Karpas-422 (cell line): ENCODE measurements at regions not wholly inside any gene's neighbourhood (a gene's known extent, or its start where the extent isn't known, plus 50 kb on each side); places are given as distances from the start of the nearest gene placed in this dataset.
"Not testable (repeated sequence)": the region's sequence is repeated elsewhere in the genome, so short reads cannot be mapped to it uniquely, and the experiment has no call there.

Source experiments
- DNase-seq: peaks from one replicate; pipeline ENCODE4 v3.0.0-alpha.2; 2015
- H2AFZ ChIP-seq: fragments of 200-600 bp; sonication (generic); 2 replicates; pipeline ENCODE4 v1.6.1; 2014; ENCODE audit warnings: antibody characterized with exemption, low read length, mixed read lengths
- H3K27ac ChIP-seq: fragments of 200-600 bp; sonication (generic); 2 replicates; pipeline ENCODE4 v1.5.1; 2014; ENCODE audit warnings: mild to moderate bottlenecking, low read length, moderate library complexity
- H3K27me3 ChIP-seq: fragments of 200-600 bp; sonication (generic); 2 replicates; pipeline ENCODE4 v1.6.1; 2014; ENCODE audit warnings: low read length, mixed read lengths
- H3K36me3 ChIP-seq: fragments of 200-600 bp; sonication (generic); 2 replicates; pipeline ENCODE4 v1.6.1; 2014; ENCODE audit warnings: low read length, mixed read lengths; ENCODE audit not compliant: insufficient read depth
- H3K4me1 ChIP-seq: fragments of 200-600 bp; sonication (generic); 2 replicates; pipeline ENCODE4 v1.6.1; 2014; ENCODE audit warnings: mild to moderate bottlenecking, low read length, mixed read lengths
- H3K4me2 ChIP-seq: fragments of 200-600 bp; sonication (generic); 2 replicates; pipeline ENCODE4 v1.6.1; 2014; ENCODE audit warnings: low read length, low read depth, mild to moderate bottlenecking; ENCODE audit not compliant: poor library complexity, severe bottlenecking
- H3K4me3 ChIP-seq: fragments of 200-600 bp; sonication (generic); 2 replicates; pipeline ENCODE4 v1.5.1; 2014; ENCODE audit warnings: mild to moderate bottlenecking, antibody characterized with exemption, low read length, mixed read lengths
- H3K79me2 ChIP-seq: fragments of 200-600 bp; sonication (generic); 2 replicates; pipeline ENCODE4 v1.6.1; 2014; ENCODE audit warnings: mild to moderate bottlenecking, low read length, mixed read lengths
- H3K9ac ChIP-seq: fragments of 200-600 bp; sonication (generic); 2 replicates; pipeline ENCODE4 v1.6.0; 2014; ENCODE audit warnings: low read length
- H3K9me2 ChIP-seq: fragments of 200-600 bp; sonication (generic), shearing (Covaris generic); replicated peaks from 2 replicates; pipeline ENCODE4 v1.6.0; 2014; ENCODE audit warnings: mild to moderate bottlenecking, low read length, moderate library complexity; ENCODE audit not compliant: insufficient read depth
- H3K9me3 ChIP-seq: fragments of 300-700, 200-600 bp; sonication (generic); 2 replicates; pipeline ENCODE4 v1.6.1; 2014; ENCODE audit warnings: low read length, mixed read lengths
- H4K20me1 ChIP-seq: fragments of 200-600 bp; sonication (generic); 2 replicates; pipeline ENCODE4 v1.6.1; 2014; ENCODE audit warnings: mild to moderate bottlenecking, antibody characterized with exemption, low read length, low read depth; ENCODE audit not compliant: insufficient read depth

DNA sequence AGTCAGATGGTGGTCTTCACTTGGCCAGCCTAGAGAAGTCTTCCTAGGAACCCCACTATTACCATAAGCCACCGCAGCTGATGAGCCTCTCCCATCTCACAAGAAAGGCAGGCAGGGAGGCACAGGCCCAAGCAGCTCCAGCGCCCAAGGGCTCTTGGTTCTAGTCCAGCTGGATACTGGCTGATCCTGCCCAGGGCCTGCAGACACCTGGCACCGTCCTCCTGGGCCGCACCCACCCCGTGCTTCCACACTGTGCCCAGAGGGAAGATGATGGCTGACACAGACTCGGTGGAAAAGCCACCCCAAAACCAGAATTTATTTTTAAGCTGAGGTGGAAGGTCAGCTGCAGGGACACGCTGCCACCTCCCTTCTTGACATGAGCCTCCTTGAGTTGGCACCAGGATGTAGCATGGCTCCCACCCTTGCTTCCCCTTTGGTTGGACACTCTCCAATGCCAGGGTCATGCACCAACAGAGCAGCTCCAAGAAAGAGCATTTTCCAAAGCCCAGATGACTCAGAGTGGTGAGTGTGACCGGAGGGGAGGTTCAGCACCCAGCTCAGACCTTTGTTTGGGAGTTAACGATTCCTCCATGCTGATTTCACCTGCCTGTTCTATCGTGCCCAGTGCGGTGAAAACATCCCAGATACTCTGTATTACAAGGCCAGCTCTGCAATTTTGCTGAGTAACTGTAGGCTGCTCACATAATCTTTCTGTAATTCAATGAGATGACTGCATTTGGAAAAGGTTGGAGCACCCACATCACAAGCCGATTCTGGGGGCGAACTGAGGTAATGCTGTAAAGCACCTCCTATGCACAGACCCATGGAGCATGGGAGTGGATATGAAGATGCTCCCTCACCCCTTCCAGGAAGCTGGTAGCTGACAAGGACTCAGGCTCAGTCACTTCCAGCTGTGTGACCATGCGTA lies 63.1 kb upstream of the SLC2A1 start:
- no peak overlapping the region for H3K4me3 ChIP-seq
- H3K27me3 ChIP-seq: no peaks in the 10 kb centered on the region
- no peak overlapping the region for H3K27ac ChIP-seq
- H3K79me2 ChIP-seq: no peaks in the 10 kb centered on the region
- DNase-seq: no peak
- no peaks in the 10 kb centered on the region for H3K9me2 ChIP-seq
- no peaks in the 10 kb centered on the region for H3K36me3 ChIP-seq
- H4K20me1 ChIP-seq: no peaks in the 10 kb centered on the region
- H2AFZ ChIP-seq: no peak overlapping the region
- no peak overlapping the region for H3K4me2 ChIP-seq
- no peak overlapping the region for H3K9ac ChIP-seq
- H3K9me3 ChIP-seq: no peaks in the 10 kb centered on the region
- H3K4me1 ChIP-seq: no peaks in the 10 kb centered on the region

DNA sequence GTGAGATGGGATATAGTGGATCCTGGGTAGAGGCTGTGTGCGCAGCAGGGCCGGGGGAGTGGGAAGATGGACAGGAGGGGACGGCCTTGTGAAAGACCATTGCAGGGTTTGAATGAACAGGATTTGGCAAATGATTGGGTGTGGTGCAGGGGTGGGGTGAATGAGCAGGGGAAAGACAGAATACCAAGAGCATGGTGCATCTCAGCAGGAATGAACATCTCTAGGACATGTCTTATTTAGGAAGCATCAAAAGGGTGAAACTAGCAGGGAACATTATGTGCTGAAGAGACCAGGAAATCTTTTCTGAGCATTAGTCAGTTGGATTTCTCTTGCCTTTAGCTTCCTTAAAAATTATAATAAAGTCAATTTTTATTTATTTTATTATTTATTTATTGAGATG lies 60.6 kb upstream of the SLC2A1 start:
- Histone ChIP-seq H3K79me2 (no peaks in the 10 kb centered on the region), H3K36me3 (no peaks in the 10 kb centered on the region), H3K9me3 (no peaks in the 10 kb centered on the region), H3K4me2 (no peak overlapping the region), H3K9me2 (no peaks in the 10 kb centered on the region), H3K9ac (no peak overlapping the region), H3K27me3 (no peaks in the 10 kb centered on the region), H3K27ac (no peak overlapping the region), H3K4me1 (no peaks in the 10 kb centered on the region), H3K4me3 (no peak overlapping the region), H2AFZ (no peak overlapping the region), H4K20me1 (no peaks in the 10 kb centered on the region)
- no peak for DNase-seq

DNA sequence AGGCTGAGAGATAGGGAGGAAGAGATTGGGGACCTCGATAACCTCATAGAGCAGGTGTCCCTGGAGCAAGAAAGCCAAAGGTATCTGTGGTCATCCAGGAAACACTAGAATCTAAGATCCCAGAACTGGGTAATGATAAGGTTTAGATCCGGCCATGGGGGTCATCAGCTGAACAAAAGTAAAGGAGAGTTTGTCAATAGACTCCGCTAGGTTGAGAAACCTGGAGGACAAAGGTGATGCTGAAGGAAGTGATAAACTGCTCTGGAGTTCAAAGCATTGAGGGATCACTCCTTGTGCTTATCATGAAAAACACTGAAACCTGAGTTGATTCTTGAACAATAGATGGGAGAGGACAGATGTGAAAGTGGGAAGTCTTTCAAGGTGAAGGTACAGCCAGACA lies 59.5 kb upstream of the SLC2A1 start:
- no peaks in the 10 kb centered on the region for H3K79me2 ChIP-seq
- H3K27ac ChIP-seq: no peak overlapping the region
- DNase-seq: no peak
- no peaks in the 10 kb centered on the region for H3K36me3 ChIP-seq
- no peak overlapping the region for H2AFZ ChIP-seq
- no peaks in the 10 kb centered on the region for H3K9me3 ChIP-seq
- H3K4me3 ChIP-seq: no peak overlapping the region
- no peaks in the 10 kb centered on the region for H3K27me3 ChIP-seq
- H3K4me1 ChIP-seq: no peaks in the 10 kb centered on the region
- H3K9ac ChIP-seq: no peak overlapping the region
- H3K4me2 ChIP-seq: no peak overlapping the region
- H3K9me2 ChIP-seq: no peaks in the 10 kb centered on the region
- no peaks in the 10 kb centered on the region for H4K20me1 ChIP-seq

DNA sequence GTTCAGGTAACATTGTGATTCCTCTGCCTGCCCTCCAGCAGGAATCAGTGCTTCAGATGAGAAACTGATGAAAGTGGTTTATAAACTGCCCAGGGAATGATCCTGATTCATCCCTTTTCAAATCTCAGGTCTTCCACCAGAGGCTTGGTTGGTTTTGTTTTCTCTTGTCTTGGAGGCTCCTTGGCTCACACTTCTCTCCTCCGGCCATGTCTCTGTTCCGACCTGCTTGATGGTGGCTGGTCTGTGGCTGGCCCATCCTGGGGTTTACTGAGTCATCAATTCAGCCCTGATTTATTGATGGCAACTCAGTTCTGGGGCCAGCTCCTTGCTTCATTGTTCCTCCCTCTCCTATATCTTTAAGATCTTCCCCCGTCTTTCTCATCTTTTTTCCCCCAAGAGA lies 56.6 kb upstream of the SLC2A1 start:
- H3K4me1 ChIP-seq: no peaks in the 10 kb centered on the region
- no peaks in the 10 kb centered on the region for H3K36me3 ChIP-seq
- H3K4me2 ChIP-seq: no peak overlapping the region
- no peak overlapping the region for H2AFZ ChIP-seq
- no peak for DNase-seq
- H3K27me3 ChIP-seq: no peaks in the 10 kb centered on the region
- H3K79me2 ChIP-seq: no peaks in the 10 kb centered on the region
- no peaks in the 10 kb centered on the region for H3K9me3 ChIP-seq
- no peaks in the 10 kb centered on the region for H4K20me1 ChIP-seq
- no peak overlapping the region for H3K4me3 ChIP-seq
- no peaks in the 10 kb centered on the region for H3K9me2 ChIP-seq
- no peak overlapping the region for H3K9ac ChIP-seq
- H3K27ac ChIP-seq: no peak overlapping the region

DNA sequence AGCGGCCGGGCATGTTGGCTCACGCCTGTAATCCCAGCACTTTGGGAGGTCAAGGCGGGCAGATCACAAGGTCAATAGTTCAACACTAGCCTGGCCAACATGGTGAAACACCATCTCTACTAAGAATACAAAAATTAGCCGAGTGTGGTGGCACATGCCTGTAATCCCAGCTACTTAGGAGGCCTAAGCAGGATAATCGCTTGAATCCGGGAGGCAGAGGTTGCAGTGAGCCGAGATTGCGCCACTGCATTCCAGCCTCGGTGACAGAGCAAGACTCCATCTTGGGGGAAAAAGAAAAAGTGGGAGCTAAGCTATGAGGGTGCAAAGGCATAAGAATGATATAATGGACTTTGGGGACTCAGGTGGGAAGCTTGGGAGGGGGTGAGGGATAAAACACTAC lies 55.9 kb upstream of the SLC2A1 start:
- not testable (repeated sequence) for H3K27ac ChIP-seq, H3K4me3 ChIP-seq, H3K9me2 ChIP-seq, H3K4me1 ChIP-seq, H3K4me2 ChIP-seq, H4K20me1 ChIP-seq, H2AFZ ChIP-seq, H3K9me3 ChIP-seq, H3K79me2 ChIP-seq, H3K9ac ChIP-seq, H3K36me3 ChIP-seq, DNase-seq, H3K27me3 ChIP-seq

DNA sequence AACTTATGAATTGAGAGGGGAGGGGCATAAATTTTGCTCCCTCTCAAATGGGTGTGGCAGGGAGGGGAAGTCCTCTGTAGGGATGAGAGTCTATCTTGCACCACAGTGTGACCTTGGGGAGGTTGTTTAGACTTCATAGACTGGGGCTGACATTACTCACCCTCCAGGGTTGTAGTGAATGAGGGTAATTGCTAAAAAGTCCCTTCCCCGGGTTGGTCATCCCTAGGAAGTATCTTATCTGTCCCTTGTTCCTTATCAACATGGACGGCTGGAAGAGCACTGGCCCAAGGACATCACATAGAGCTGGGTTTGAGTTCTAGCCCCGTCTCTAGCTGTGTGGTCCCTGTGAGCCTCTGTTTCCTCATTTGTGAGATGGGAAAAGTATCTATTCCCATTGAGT lies 52.4 kb upstream of the SLC2A1 start:
- no peak for DNase-seq
- H3K36me3 ChIP-seq: no peaks in the 10 kb centered on the region
- no peak overlapping the region for H3K27ac ChIP-seq
- H3K4me3 ChIP-seq: no peak overlapping the region
- H3K79me2 ChIP-seq: no peaks in the 10 kb centered on the region
- H4K20me1 ChIP-seq: no peaks in the 10 kb centered on the region
- H3K4me2 ChIP-seq: no peak overlapping the region
- no peaks in the 10 kb centered on the region for H3K9me2 ChIP-seq
- H2AFZ ChIP-seq: no peak overlapping the region
- H3K9ac ChIP-seq: no peak overlapping the region
- H3K27me3 ChIP-seq: no peaks in the 10 kb centered on the region
- H3K9me3 ChIP-seq: no peaks in the 10 kb centered on the region
- H3K4me1 ChIP-seq: no peaks in the 10 kb centered on the region

DNA sequence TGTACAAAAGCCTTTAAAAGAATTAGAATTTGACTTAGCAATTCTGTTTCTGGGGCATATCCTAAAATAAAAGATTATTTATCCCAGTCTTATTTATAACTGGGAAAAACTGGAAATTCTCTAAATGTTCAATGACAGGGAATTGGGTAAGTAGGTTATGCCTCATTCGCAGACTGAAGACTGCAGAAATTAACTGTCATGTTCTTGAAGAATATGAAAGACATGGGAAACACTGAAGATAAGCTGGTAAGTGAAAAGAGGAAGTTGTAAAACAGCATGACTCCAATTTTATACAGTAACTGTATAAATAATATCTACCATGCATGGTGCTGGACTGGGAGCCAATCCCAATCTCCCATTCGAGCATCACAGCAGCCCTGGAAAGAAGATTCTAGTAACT lies 50.6 kb upstream of the SLC2A1 start:
- Histone ChIP-seq H2AFZ (no peak overlapping the region), H3K27me3 (no peaks in the 10 kb centered on the region), H3K4me2 (no peak overlapping the region), H3K27ac (no peak overlapping the region), H3K4me1 (no peaks in the 10 kb centered on the region), H3K4me3 (no peak overlapping the region), H3K79me2 (no peaks in the 10 kb centered on the region), H3K9me3 (no peaks in the 10 kb centered on the region), H4K20me1 (no peaks in the 10 kb centered on the region), H3K36me3 (no peaks in the 10 kb centered on the region), H3K9me2 (no peaks in the 10 kb centered on the region), H3K9ac (no peak overlapping the region)
- DNase-seq: no peak

DNA sequence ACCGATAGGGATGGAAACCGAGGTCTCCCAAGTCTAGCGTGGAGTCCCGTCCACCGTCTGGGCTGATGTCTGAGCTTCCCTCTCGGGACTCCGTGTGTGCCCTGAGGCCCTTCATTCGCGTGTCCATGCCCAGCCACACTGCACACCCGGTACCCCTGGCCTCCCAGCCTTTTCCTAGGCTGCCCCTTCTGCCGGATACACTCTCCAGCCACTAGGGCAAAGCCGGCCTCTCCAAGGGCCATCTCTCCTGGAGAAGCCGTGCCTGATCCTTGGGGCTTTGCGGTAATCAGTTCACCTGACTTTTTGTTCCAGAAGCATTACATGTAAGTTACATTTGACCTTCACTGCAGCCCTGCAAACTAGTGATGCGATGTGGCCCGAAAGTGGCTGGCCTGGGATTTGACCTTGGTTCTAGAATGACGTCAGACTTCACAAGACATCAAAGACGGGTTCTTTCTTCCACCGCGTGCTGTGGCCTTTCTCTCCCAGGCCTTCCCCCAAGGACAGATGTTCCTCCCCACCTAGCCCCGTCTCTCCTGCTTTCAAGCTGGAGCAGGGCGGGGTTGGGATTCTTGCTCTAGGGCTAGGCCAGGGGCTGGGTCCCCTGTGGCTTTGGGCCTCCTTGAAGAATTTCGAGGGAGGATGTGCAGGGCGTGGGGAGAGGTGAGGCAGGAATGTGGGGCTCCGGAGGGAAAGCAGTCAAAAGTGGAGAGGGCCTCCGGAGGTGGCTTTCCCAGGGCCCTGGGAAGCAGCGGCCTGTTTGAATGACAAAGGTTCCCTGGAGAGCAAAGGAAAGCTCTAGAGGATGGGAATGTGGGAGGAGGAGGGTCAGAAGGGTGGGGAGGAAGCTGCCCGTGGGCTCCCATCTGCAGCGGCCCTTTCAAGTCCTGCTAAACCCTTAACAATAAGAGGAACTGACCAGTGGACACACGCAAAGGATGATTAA lies 49.7 kb upstream of the SLC2A1 start:
- no peak overlapping the region for H3K4me2 ChIP-seq
- H3K79me2 ChIP-seq: no peaks in the 10 kb centered on the region
- H3K27me3 ChIP-seq: no peaks in the 10 kb centered on the region
- H3K4me3 ChIP-seq: no peak overlapping the region
- H3K9me3 ChIP-seq: no peaks in the 10 kb centered on the region
- H3K9me2 ChIP-seq: no peaks in the 10 kb centered on the region
- H4K20me1 ChIP-seq: no peaks in the 10 kb centered on the region
- no peak overlapping the region for H3K9ac ChIP-seq
- H3K4me1 ChIP-seq: no peaks in the 10 kb centered on the region
- H3K36me3 ChIP-seq: no peaks in the 10 kb centered on the region
- DNase-seq: no peak
- no peak overlapping the region for H3K27ac ChIP-seq
- H2AFZ ChIP-seq: no peak overlapping the region
